ENCODE measurements at regions not wholly inside any gene's neighbourhood (a gene's known extent, or its start where the extent isn't known, plus 50 kb on each side); places are given as distances from the start of the nearest gene placed in this dataset.

DNA sequence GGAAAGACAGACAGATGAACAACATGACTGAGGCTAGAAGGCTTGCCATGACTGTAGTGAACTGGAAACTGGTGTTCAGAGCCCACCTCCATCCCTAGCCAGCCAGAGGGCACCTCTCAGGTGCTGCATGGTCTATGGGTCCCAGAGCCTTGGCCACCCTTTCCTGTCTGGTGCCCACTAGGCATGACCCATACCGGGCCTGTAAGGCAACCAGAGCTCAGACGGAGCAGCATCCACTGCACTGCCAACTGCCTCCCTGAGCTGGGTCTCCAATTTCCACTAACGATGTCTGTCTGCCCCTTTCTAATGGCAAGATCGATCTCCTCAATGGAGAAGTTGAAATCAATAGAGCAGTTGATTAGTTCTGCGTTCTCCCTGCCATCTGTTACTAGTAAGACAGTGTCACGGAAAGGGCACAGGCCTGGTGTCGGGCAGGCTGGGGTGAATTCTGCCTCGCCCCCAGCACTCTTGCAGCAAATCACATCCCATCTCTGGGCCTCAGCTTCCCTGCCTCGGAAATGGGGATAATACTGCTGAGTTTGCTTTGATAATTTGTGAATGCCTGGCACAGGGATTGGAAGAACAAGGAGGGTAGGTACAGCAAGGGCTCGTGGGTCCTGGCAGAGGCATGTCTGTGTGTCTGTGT, 172.3 kb upstream of the MVB12B start:
- Histone ChIP-seq H4K20me1 (replicated peaks in 1 of 2; ENCODE audit: control insufficient read depth in 1 of 2, insufficient read depth in 2 of 2, low read length in 2 of 2) (peaks cover 0 to 4% of the 10 kb centered on the region in 2 experiments), H3K56ac (replicated peaks; ENCODE audit: insufficient read length, low read depth, low read length) (no peak overlapping the region), H2BK15ac (ENCODE audit: low read length) (no peak overlapping the region), H4K91ac (replicated peaks; ENCODE audit: insufficient read length, low read length) (no peak overlapping the region), H4K5ac (ENCODE audit: insufficient read length, low read depth, low read length) (no peak overlapping the region), H3K4me3 (ENCODE audit: extremely low read depth in 1 of 4, insufficient read depth in 2 of 4, low read depth in 3 of 4, low read length in 4 of 4) (no peak overlapping the region), H2AK5ac (ENCODE audit: low read depth, low read length) (no peak overlapping the region), H3K9me3 (ENCODE audit: insufficient read depth in 2 of 2, low read depth in 1 of 2, low read length in 1 of 2) (no peaks in the 10 kb centered on the region), H2BK120ac (replicated peaks; ENCODE audit: low read depth, low read length) (no peak overlapping the region), H3K4me1 (replicated peaks in 1 of 4; ENCODE audit: control insufficient read depth in 3 of 4, insufficient read depth in 4 of 4, low read length in 3 of 4) (peaks cover 0 to 7% (median 0%) of the 10 kb centered on the region in 4 experiments; a peak in 1 of 7 replicates), H2BK20ac (ENCODE audit: low read length) (no peak overlapping the region), H4K8ac (ENCODE audit: extremely low read depth, insufficient read depth, low read length) (no peak overlapping the region), H3K27ac (ENCODE audit: low read depth, low read length) (no peak overlapping the region), H3K79me2 (ENCODE audit: control insufficient read depth in 1 of 2, insufficient read depth in 2 of 2, low read length in 2 of 2) (no peaks in the 10 kb centered on the region), H3K27me3 (replicated peaks in 1 of 4; ENCODE audit: control insufficient read depth in 3 of 4, extremely low read depth in 1 of 4, insufficient read depth in 3 of 4, low read length in 3 of 4) (peaks cover 0 to 4% (median 0%) of the 10 kb centered on the region in 4 experiments; a peak in 2 of 7 replicates), H3K4me2 (ENCODE audit: insufficient read depth in 1 of 2, low read depth in 2 of 2, low read length in 2 of 2) (no peak overlapping the region), H2BK12ac (ENCODE audit: low read depth, low read length) (no peak overlapping the region), H3K79me1 (ENCODE audit: low read depth, low read length) (peaks cover 2% of the 10 kb centered on the region; the same call in 1 of the 2 replicates), H3K14ac (ENCODE audit: insufficient read length) (no peak overlapping the region), H3K18ac (ENCODE audit: extremely low read depth, low read length) (no peak overlapping the region), H2AFZ (ENCODE audit: low read length) (no peak overlapping the region), H3K9ac (replicated peaks in 1 of 4; ENCODE audit: extremely low read depth in 1 of 4, low read depth in 3 of 4, low read length in 3 of 4) (no peak overlapping the region), H3K36me3 (ENCODE audit: control insufficient read depth in 2 of 4, insufficient read depth in 4 of 4, low read length in 3 of 4) (no peaks in the 10 kb centered on the region), H3K4ac (replicated peaks; ENCODE audit: insufficient read length, low read depth, low read length) (no peak overlapping the region), H2BK5ac (ENCODE audit: low read depth, low read length) (no peak overlapping the region), H3K23me2 (ENCODE audit: low read depth, low read length) (peaks cover 5% of the 10 kb centered on the region; the same call in 1 of the 2 replicates), H3K23ac (ENCODE audit: insufficient read length) (no peak overlapping the region)
- DNase-seq (ENCODE audit: low read depth in 1 of 2, low spot score in 2 of 2) = no peak
- no peak for FAIRE-seq
- CTCF ChIA-PET (ENCODE audit: partially characterized antibody) = interaction anchor here (0.6 kb wide), 1 partner anchor 311 kb away, joined by 3 read pairs; no protein-coding TSS in a partner anchor
- WGBS, 2 experiments (ENCODE audit: extremely low coverage in 1 of 2, insufficient coverage in 1 of 2, insufficient read length in 1 of 2, insufficient replicate concordance in 2 of 2, low coverage in 1 of 2, low lambda C conversion rate in 2 of 2, missing lambda C conversion rate in 1 of 2) = 78% methylated on average over 10 of the region's 10 CpGs; no CpG with 5 or more reads in 1 of the 2 experiments
- POLR2A ChIA-PET (ENCODE audit: partially characterized antibody) = no interaction called here
- TF ChIP-seq EGR1 (IDR thresholded peaks at IDR 0.05; ENCODE audit: borderline replicate concordance, low read depth, low read length) = no peak
- TF ChIP-seq SAP30 (IDR thresholded peaks at IDR 0.05; ENCODE audit: insufficient read depth, insufficient replicate concordance, low read length) = no peak
- no peak for TF ChIP-seq CBX5 (IDR thresholded peaks at IDR 0.05; ENCODE audit: low read depth, low read length)
- TF ChIP-seq EP300 (IDR thresholded peaks at IDR 0.05; ENCODE audit: borderline replicate concordance in 1 of 2, low read depth in 2 of 2, low read length in 2 of 2) = no peak
- TF ChIP-seq, protein P1, sequence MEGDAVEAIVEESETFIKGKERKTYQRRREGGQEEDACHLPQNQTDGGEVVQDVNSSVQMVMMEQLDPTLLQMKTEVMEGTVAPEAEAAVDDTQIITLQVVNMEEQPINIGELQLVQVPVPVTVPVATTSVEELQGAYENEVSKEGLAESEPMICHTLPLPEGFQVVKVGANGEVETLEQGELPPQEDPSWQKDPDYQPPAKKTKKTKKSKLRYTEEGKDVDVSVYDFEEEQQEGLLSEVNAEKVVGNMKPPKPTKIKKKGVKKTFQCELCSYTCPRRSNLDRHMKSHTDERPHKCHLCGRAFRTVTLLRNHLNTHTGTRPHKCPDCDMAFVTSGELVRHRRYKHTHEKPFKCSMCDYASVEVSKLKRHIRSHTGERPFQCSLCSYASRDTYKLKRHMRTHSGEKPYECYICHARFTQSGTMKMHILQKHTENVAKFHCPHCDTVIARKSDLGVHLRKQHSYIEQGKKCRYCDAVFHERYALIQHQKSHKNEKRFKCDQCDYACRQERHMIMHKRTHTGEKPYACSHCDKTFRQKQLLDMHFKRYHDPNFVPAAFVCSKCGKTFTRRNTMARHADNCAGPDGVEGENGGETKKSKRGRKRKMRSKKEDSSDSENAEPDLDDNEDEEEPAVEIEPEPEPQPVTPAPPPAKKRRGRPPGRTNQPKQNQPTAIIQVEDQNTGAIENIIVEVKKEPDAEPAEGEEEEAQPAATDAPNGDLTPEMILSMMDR (IDR thresholded peaks at IDR 0.05; ENCODE audit: control extremely low read depth in 1 of 3, insufficient read depth in 1 of 3, low read depth in 1 of 3, low read length in 3 of 3) = no peak
- no peak for TF ChIP-seq NANOG (IDR thresholded peaks at IDR 0.05; ENCODE audit: insufficient read depth, low read depth, low read length, poor library complexity, severe bottlenecking)
- TF ChIP-seq TAF7 (optimal IDR thresholded peaks at IDR 0.05; ENCODE audit: borderline replicate concordance, low read depth, low read length) = no peak
- no peak for TF ChIP-seq RBBP5 (IDR thresholded peaks at IDR 0.05; ENCODE audit: borderline replicate concordance, low read depth, low read length)
- no peak for TF ChIP-seq TBP (IDR thresholded peaks at IDR 0.05; ENCODE audit: low read depth, low read length)
- no peak for TF ChIP-seq TAF1 (IDR thresholded peaks at IDR 0.05; ENCODE audit: low read depth, low read length)
